CD8-positive, alpha-beta memory T cell (primary cell): ENCODE measurements at regions not wholly inside any gene's neighbourhood (a gene's known extent, or its start where the extent isn't known, plus 50 kb on each side); places are given as distances from the start of the nearest gene placed in this dataset.
"Not testable (repeated sequence)": the region's sequence is repeated elsewhere in the genome, so short reads cannot be mapped to it uniquely, and the experiment has no call there.

Experiments used
- CTCF ChIA-PET: fragments of 350-600 bp; sonication (Branson Sonifier 250); formaldehyde crosslinking; loops from one replicate; lab custom pipeline; 2021; ENCODE audit warnings: antibody characterized with exemption; lab: Charles Lee
- POLR2A ChIA-PET: fragments of 350-600 bp; sonication (Branson Sonifier 250); formaldehyde crosslinking; loops from one replicate; lab custom pipeline; 2021; ENCODE audit warnings: antibody characterized with exemption; lab: Charles Lee
- DNase-seq, 5 donors: peaks; one replicate each; pipeline versions ENCODE4 v3.0.0 to v3.0.0-alpha.2; 2020 to 2022; ENCODE audit warnings: mixed read lengths in 1 of 5
- H3K27ac ChIP-seq: one replicate; pipeline ENCODE4 v1.7.0; 2013; ENCODE audit warnings: low read depth, mild to moderate bottlenecking, low read length, moderate library complexity
- H3K27me3 ChIP-seq: 2 replicates; pipeline ENCODE4 v1.7.0; 2013; ENCODE audit warnings: low read length, mild to moderate bottlenecking; ENCODE audit not compliant: insufficient read depth, poor library complexity, severe bottlenecking
- H3K36me3 ChIP-seq: 2 replicates; pipeline ENCODE4 v1.7.0; 2013; ENCODE audit warnings: mild to moderate bottlenecking, low read length, moderate library complexity; ENCODE audit not compliant: insufficient read depth
- H3K4me1 ChIP-seq: 2 replicates; pipeline ENCODE4 v1.7.0; 2013; ENCODE audit warnings: mild to moderate bottlenecking, low read length, moderate library complexity; ENCODE audit not compliant: insufficient read depth
- H3K4me3 ChIP-seq: 2 replicates; pipeline ENCODE4 v1.7.0; 2013; ENCODE audit warnings: mild to moderate bottlenecking, low read length
- H3K9me3 ChIP-seq: 2 replicates; pipeline ENCODE4 v1.7.0; 2013; ENCODE audit warnings: mild to moderate bottlenecking, low read length
- H3K27ac Mint-ChIP-seq, 8 donors: one replicate each; pipeline ENCODE4 v1.8.0; 2020 to 2021; ENCODE audit warnings: mixed read lengths in 8 of 8, mild to moderate bottlenecking in 6 of 8, inconsistent platforms in 3 of 8, moderate library complexity in 3 of 8
- H3K27me3 Mint-ChIP-seq, 2 donors: one replicate each; pipeline ENCODE4 v1.8.0; 2020 to 2021; ENCODE audit warnings: mixed read lengths in 2 of 2, mild to moderate bottlenecking in 1 of 2, moderate library complexity in 1 of 2
- H3K36me3 Mint-ChIP-seq, 3 donors: one replicate each; pipeline ENCODE4 v1.8.0; 2020 to 2021; ENCODE audit warnings: mixed read lengths in 3 of 3, inconsistent platforms in 1 of 3, mild to moderate bottlenecking in 1 of 3
- H3K4me1 Mint-ChIP-seq, 3 donors: one replicate each; pipeline ENCODE4 v1.8.0; 2020 to 2021; ENCODE audit warnings: mixed read lengths in 3 of 3, inconsistent platforms in 1 of 3, mild to moderate bottlenecking in 1 of 3
- H3K4me3 Mint-ChIP-seq, 7 donors: one replicate each; pipeline ENCODE4 v1.8.0; 2020 to 2021; ENCODE audit warnings: mixed read lengths in 7 of 7, mild to moderate bottlenecking in 6 of 7, moderate library complexity in 4 of 7, inconsistent platforms in 2 of 7
- H3K9me3 Mint-ChIP-seq, 5 donors: one replicate each; pipeline ENCODE4 v1.8.0; 2020 to 2022; ENCODE audit warnings: mixed read lengths in 5 of 5, mild to moderate bottlenecking in 3 of 5, moderate library complexity in 2 of 5, inconsistent platforms in 1 of 5

DNA sequence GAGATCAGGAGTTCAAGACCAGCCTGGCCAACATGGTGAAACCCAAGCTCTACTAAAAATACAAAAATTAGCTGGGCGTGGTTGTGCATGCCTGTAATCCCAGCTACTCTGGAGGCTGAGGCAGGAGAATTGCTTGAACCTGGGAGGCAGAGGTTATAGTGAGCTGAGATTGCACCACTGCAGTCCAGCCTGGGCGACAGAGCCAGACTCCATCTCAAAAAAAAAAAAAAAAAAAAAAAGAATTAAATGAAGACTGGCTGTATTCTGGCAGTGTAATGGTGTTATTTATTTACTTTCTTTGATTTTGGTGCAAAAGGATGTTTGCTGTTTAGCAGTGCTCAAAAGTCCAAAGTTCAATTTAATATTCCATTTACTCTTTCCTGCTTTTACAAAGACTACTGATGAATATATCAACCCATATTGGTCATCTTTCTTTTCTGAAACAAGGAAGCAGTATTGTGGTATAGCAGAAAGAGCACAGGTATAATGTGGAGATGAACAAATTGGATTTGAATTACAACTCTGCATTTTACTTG, 198.4 kb upstream of the AHR start:
- H3K27me3 Mint-ChIP-seq, H3K36me3 Mint-ChIP-seq, H3K9me3 Mint-ChIP-seq, H3K4me3 ChIP-seq, POLR2A ChIA-PET, H3K36me3 ChIP-seq, H3K27ac Mint-ChIP-seq, H3K4me3 Mint-ChIP-seq, DNase-seq, H3K27ac ChIP-seq, H3K27me3 ChIP-seq, H3K4me1 ChIP-seq, H3K9me3 ChIP-seq: not testable (repeated sequence)
- CTCF ChIA-PET, result interaction anchor here (0.7 kb wide), 1 partner anchor 17 kb away, joined by 3 read pairs; no protein-coding TSS in a partner anchor
- H3K4me1 Mint-ChIP-seq, result peaks cover 1 to 12% (median 8%) of the 10 kb centered on the region in 3 donors

DNA sequence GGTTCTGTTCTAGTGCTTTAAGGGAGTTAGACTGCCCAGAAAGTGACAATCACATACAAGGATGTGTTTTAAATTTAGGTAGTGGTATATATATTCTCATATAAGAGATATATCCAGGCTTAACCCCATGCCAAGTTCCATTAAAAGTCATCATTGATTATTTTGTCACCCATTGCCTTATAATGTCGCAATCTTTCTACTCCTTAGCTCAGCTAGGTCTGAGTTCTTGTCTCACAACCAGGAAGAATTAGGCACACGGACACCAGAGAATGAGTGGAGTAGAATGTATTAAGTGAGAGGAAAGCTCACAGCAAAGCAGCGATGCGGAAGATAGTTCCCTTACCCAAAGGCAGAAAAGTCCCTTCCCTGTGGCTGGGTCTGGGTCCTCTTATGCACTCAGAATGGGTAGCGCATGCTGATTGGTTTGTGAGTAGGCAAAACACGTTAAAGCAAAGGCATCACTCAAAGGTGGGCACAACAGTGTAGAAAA, 197.2 kb upstream of the AHR start:
- Mint-ChIP-seq H3K27me3 (peaks cover 0 to 3% of the 10 kb centered on the region in 2 donors), H3K9me3 (no peaks in the 10 kb centered on the region), H3K4me3 (no peak overlapping the region), H3K4me1 (peaks cover 1 to 12% (median 8%) of the 10 kb centered on the region in 3 donors), H3K36me3 (no peaks in the 10 kb centered on the region), H3K27ac (no peak overlapping the region)
- Histone ChIP-seq H3K4me1 (no peaks in the 10 kb centered on the region), H3K27ac (no peak overlapping the region), H3K36me3 (no peaks in the 10 kb centered on the region), H3K4me3 (no peak overlapping the region), H3K9me3 (no peaks in the 10 kb centered on the region), H3K27me3 (no peaks in the 10 kb centered on the region)
- ChIA-PET POLR2A (no interaction called here), CTCF (no interaction called here)
- DNase-seq, result no peak

- no peaks in the 10 kb centered on the region for H3K9me3 Mint-ChIP-seq
- H3K27me3 ChIP-seq, result no peaks in the 10 kb centered on the region
- no peaks in the 10 kb centered on the region for H3K36me3 ChIP-seq
- ChIA-PET CTCF (no interaction called here), POLR2A (no interaction called here)
- peaks cover 0 to 2% (median 0%) of the 10 kb centered on the region in 3 donors for H3K4me1 Mint-ChIP-seq
- H3K27me3 Mint-ChIP-seq, result no peaks in the 10 kb centered on the region
- H3K9me3 ChIP-seq, result no peaks in the 10 kb centered on the region
- H3K4me3 ChIP-seq, result no peak overlapping the region
- H3K4me3 Mint-ChIP-seq, result no peak overlapping the region
- H3K4me1 ChIP-seq, result no peaks in the 10 kb centered on the region
- H3K27ac Mint-ChIP-seq, result no peak overlapping the region
- H3K27ac ChIP-seq, result no peak overlapping the region
- no peak for DNase-seq
- H3K36me3 Mint-ChIP-seq, result no peaks in the 10 kb centered on the region
Measured at GRCh38 chr7:17103170-17103569, 195.3 kb upstream of the AHR start.

DNA sequence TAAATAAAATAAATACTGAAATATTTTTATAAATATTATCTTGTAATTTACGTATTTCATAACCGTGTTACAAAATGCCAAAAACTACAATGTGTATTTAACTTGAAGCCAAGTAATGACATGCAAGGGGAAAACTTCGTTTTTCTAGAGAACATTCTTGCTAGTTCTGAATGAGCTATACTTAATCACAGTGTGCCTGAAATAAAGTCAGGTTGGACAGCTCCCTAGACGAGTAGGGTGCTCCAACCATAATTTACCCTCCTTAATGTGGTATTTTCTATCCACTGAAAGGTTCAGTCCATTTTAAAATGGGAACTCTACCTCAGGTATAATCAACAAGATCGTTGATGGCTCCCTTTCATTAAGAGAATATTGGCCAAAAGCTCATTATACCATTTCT, 194.5 kb upstream of the AHR start:
- H3K9me3 ChIP-seq, result no peaks in the 10 kb centered on the region
- ChIA-PET POLR2A (no interaction called here), CTCF (no interaction called here)
- H3K4me3 ChIP-seq, result no peak overlapping the region
- no peaks in the 10 kb centered on the region for H3K4me1 Mint-ChIP-seq
- no peaks in the 10 kb centered on the region for H3K36me3 ChIP-seq
- H3K9me3 Mint-ChIP-seq, result no peaks in the 10 kb centered on the region
- no peak for DNase-seq
- H3K36me3 Mint-ChIP-seq, result no peaks in the 10 kb centered on the region
- H3K27me3 ChIP-seq, result no peaks in the 10 kb centered on the region
- no peaks in the 10 kb centered on the region for H3K4me1 ChIP-seq
- H3K27ac Mint-ChIP-seq, result no peak overlapping the region
- no peak overlapping the region for H3K4me3 Mint-ChIP-seq
- no peak overlapping the region for H3K27ac ChIP-seq
- no peaks in the 10 kb centered on the region for H3K27me3 Mint-ChIP-seq

DNA sequence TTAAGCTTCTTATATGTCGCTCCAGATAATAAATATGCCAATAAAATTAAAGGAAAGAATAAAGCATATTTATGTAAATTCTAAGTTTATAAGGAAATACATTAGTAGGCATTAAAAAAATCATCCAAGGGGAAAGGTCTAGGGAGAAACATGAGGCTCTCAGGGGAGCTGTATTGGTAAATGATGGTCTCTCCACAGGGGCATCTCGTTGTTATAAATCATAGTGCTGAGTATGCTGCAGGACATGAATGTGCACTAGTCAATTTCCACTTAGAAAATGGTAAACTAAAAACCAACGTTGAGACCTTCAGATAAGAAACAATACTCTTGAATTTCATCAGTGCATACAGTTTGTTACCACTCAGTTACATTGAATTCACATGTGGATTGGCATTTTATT, 194.0 kb upstream of the AHR start:
- no peaks in the 10 kb centered on the region for H3K36me3 ChIP-seq
- no peaks in the 10 kb centered on the region for H3K27me3 Mint-ChIP-seq
- H3K9me3 ChIP-seq, result no peaks in the 10 kb centered on the region
- ChIA-PET CTCF (no interaction called here), POLR2A (no interaction called here)
- no peaks in the 10 kb centered on the region for H3K36me3 Mint-ChIP-seq
- no peak overlapping the region for H3K27ac ChIP-seq
- H3K27me3 ChIP-seq, result no peaks in the 10 kb centered on the region
- H3K4me3 Mint-ChIP-seq, result no peak overlapping the region
- H3K4me1 ChIP-seq, result no peaks in the 10 kb centered on the region
- no peak overlapping the region for H3K4me3 ChIP-seq
- no peak overlapping the region for H3K27ac Mint-ChIP-seq
- H3K4me1 Mint-ChIP-seq, result no peaks in the 10 kb centered on the region
- DNase-seq, result no peak
- no peaks in the 10 kb centered on the region for H3K9me3 Mint-ChIP-seq

GRCh38 chr7:17105701-17106100, 192.8 kb upstream of the AHR start:
- Mint-ChIP-seq H3K9me3 (no peaks in the 10 kb centered on the region), H3K27ac (no peak overlapping the region), H3K27me3 (no peaks in the 10 kb centered on the region), H3K4me1 (no peaks in the 10 kb centered on the region), H3K4me3 (no peak overlapping the region), H3K36me3 (no peaks in the 10 kb centered on the region)
- Histone ChIP-seq H3K4me3 (no peak overlapping the region), H3K27ac (no peak overlapping the region), H3K36me3 (no peaks in the 10 kb centered on the region), H3K4me1 (no peaks in the 10 kb centered on the region), H3K9me3 (no peaks in the 10 kb centered on the region), H3K27me3 (no peaks in the 10 kb centered on the region)
- no peak for DNase-seq
- POLR2A ChIA-PET, result no interaction called here
- CTCF ChIA-PET, result interaction anchor here (1.3 kb wide), 1 partner anchor 10 kb away, joined by 3 read pairs; no protein-coding TSS in a partner anchor

DNA sequence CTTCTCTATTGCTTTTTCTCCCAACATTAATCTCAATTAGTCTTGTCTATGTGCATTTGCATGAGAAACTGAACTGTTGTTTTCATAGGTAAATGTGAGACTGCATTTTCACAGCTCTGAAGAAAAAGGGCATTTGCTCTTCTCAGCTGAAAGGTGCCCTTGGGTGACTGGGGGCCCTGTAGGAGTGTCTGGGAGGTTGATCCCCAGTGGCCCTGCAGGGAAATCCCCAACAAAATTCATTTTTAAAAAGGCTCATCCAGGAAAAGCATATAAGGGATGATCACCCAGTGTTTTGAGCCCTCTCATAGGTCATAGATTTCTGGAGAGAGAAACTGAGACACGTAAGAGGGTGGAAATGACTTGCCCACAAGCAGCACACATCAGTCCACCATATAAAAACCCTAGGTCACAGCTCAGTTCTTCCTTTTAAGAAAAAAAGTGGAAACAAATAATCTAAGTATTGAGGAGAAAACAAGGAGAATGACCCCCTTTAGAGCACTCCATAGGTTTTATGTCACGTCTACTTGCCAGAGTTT, 190.3 kb upstream of the AHR start:
- Mint-ChIP-seq H3K4me3 (no peak overlapping the region), H3K27me3 (no peaks in the 10 kb centered on the region), H3K4me1 (no peaks in the 10 kb centered on the region), H3K9me3 (no peaks in the 10 kb centered on the region), H3K27ac (no peak overlapping the region), H3K36me3 (no peaks in the 10 kb centered on the region)
- Histone ChIP-seq H3K36me3 (no peaks in the 10 kb centered on the region), H3K27me3 (no peaks in the 10 kb centered on the region), H3K4me3 (no peak overlapping the region), H3K4me1 (no peaks in the 10 kb centered on the region), H3K27ac (no peak overlapping the region), H3K9me3 (no peaks in the 10 kb centered on the region)
- POLR2A ChIA-PET, result no interaction called here
- DNase-seq, result no peak
- CTCF ChIA-PET, result no interaction called here

DNA sequence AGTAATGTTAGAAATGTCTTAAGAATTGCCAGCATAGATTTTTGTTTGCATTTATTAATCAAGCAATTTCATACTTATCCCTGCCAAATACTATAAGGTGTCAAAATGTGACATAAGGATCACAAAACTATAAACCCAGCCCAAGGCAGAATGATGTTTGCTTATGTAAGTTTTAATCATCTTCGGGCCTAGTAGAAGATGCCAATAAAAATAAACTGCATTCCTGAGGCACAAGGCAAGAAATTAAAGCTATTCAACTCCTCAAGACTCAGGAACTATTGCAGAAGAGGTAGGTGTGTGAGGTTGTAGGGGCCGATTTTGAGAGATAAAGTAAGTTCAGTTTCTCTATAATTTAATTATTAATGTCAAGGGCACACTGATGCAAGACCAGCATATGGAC, 189.4 kb upstream of the AHR start:
- CTCF ChIA-PET, result no interaction called here
- Mint-ChIP-seq H3K9me3 (no peaks in the 10 kb centered on the region), H3K4me1 (no peaks in the 10 kb centered on the region), H3K27ac (no peak overlapping the region), H3K36me3 (no peaks in the 10 kb centered on the region), H3K4me3 (no peak overlapping the region), H3K27me3 (no peaks in the 10 kb centered on the region)
- Histone ChIP-seq H3K4me3 (no peak overlapping the region), H3K9me3 (no peaks in the 10 kb centered on the region), H3K27ac (no peak overlapping the region), H3K27me3 (no peaks in the 10 kb centered on the region), H3K36me3 (no peaks in the 10 kb centered on the region), H3K4me1 (no peaks in the 10 kb centered on the region)
- DNase-seq, result no peak
- POLR2A ChIA-PET, result no interaction called here
